Pulmonary artery endothelial cell (primary cell): ENCODE measurements at regions not wholly inside any gene's neighbourhood (a gene's known extent, or its start where the extent isn't known, plus 50 kb on each side); places are given as distances from the start of the nearest gene placed in this dataset.
A peak's percentile ranks its signal among the peaks of the same experiment; 100 is the strongest.
"Not testable (repeated sequence)": the region's sequence is repeated elsewhere in the genome, so short reads cannot be mapped to it uniquely, and the experiment has no call there.

Source experiments
- DNase-seq: peaks from one replicate; pipeline ENCODE4 v3.0.0-alpha.2; 2011; ENCODE audit warnings: low read depth, low spot score

DNA sequence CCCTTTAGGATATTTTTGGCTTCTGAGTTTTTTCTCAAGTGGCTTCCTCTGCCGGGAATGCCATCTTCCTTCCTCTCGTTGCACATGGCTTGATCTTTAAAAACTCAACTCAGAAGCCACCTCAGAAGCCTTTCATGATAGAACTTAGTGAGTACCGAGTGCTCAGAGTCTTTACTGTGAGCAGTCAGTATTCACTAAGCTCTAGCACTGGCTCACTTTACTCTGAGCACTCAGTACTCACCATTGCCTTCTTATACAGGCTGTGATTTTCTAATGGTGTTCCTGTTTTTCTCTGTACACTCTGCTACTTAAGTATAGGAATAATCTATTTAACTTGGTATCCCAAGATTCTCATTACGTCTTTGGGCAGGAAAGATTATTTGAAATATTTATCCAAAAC lies 116.2 kb downstream of the PFDN4 start:
- DNase-seq, result no peak

DNA sequence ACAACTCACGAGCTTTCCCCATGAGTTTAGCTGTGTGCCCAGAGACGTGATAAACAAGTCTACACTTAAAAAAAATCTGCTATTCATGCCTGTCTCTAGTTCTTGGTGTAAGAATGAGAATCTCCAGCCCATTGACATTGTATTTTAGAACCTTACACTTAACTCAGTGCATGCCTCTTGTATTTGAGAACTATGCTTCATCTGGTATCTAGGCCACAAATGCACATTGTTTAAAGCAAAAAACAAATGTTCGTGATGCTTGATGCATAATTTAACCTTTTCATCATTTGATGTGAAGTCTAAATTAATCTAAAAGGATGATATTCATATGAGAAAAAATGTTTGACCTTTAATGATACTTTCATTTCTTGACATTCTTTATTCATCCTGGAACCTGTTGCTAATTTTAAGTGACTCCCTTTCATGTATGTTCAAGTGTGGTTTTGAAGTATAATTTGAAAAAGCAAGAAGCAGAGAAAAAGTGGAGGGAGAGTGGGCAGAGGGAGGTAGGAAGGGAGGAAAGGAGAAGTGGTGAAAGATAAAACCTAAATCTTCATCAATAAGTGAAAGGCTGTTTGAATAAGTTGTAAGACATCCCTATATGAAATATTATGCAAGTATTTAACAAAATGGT lies 116.9 kb downstream of the PFDN4 start:
- no peak for DNase-seq

DNA sequence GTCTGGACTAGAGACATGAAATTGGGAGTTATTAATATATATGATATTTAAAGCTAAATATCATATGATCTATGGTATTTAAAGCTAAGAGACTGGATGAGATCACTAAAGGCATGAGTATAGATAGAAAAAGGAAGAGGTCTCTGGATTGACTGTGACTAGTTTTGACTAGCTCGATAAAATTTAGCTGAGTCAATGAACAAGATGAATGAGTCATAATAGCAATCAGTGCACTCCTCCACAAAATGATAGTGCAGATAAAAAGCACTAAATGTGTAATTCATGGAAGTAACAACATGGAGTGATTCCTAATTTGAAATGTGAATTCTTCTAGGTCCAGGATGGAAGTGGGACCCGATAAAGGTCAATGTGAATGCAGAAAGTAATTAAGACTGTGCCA lies 127.4 kb downstream of the PFDN4 start:
- DNase-seq, result no peak

DNA sequence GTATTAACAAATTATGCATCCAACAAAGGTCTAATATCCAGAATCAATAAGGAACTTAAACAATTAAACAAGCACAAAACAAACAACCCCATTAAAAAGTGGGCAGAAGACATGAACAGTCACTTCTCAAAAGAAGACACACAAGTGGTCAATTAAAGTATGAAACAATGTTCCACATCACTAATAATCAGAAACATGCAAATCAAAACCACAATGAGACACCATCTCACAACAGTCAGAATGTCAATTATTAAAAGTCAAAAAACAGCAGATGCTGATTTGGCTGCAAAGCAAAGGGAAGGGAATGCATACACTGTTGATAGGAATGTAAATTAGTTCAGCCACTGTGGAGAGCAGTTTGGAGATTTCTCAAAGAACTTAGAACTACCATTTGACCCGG lies 129.3 kb downstream of the PFDN4 start:
- no peak for DNase-seq

DNA sequence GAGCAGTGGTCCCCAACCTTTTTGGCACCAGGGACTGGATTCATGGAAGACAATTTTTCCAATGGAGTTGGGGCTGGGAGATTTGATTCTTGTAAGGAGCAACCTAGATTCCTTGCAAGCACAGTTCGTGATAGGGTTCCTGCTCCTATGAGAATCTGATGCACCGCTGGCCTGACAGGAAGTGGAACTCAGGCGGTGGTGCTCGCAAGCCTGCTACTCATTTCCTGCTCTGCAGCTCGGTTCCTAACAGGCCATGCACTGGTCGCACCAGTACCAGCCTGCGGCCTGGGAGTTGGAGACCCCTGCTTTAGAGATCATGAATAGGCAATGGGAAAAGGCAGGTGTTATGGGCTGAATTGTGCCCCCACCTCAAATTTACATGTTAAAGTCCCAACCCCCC lies 131.2 kb downstream of the PFDN4 start:
- DNase-seq, result peak; percentile 30

DNA sequence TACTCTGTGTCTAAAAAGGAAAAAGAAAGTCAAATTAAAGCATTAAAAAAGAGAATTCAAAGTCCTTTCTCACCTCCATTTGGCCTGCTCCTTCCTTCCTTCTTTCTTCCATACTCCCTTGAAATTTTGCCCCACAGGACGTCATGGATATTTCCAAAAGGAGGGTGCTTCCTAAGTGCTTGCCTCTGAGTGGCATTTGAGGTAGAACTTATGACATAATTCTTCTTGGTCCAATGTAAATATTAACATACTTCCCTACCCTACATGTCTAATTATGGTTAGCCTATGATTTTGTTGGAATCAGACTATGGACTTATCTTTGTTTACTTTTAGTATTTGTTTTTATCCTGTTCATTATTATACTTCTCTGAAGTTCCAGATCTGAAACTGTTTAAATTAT lies 132.3 kb downstream of the PFDN4 start:
- no peak for DNase-seq

DNA sequence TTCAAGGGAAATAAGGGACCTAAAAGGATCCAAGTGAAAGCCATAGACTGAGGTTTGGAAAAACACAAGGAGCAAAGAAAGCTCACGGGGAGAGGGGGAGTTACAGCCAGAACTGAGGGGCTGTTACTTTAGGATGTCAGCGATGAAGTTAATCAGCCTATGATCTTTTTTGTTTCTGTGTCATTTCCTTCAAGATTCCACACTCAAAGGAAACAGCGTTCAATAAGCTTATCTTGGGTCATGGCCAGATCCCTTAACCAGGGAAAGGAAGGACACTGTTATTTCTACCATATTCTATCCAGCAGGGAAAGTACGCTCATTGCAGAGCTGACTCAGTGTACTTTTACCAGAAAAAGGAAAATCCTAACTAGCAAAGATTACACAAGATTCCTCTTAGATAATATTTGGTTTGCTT lies 132.8 kb downstream of the PFDN4 start:
- peak; percentile 81 for DNase-seq

DNA sequence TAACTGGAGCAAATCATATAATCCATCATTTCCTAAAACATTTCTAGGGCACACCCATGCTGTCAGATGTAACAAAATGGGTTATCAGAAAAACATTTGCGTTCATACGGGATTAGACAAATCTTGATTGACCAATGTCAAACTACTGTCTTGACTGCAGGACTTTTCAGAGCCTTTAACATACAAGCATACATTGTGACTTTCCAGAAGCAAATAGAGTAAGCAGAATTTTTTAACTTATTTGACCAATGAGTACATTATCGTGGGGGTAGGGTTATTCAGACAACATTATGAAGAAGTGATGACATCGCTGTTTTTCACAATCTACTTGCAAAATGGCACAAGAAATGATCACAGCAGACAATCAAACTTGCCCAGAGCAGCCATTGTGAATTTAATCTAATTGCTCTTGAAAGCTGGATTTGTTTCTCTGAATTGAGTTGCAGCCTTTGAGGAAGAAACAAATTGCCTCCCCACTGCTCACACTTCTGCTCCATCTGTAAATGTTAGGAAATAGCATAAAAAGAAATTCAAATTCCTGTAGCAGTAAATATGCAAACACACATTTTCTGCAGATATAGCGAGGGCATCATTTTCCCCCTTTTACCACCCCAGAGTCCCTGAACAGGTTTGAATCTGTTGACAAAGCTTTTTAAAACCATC lies 133.0 kb upstream of the DOK5 start:
- no peak for DNase-seq

DNA sequence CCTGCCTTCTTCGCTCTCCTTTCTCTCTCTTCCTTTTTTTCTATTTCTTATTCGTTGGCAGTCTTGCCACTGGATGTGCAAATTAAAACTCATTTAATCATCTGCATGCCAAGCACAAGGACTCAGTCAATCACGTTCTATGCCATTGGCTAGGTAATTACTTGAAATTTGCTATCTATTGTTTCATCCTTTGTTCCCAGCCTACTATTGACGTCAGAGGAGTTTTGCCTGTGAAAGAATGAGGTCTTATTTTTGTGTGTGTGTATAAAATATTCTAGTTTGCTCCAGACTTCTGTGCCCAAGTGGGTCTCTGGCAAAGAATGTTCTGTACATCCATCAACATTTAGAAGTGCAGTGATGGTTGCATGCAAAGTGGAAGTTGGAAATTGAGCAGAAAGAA lies 132.3 kb upstream of the DOK5 start:
- no peak for DNase-seq

DNA sequence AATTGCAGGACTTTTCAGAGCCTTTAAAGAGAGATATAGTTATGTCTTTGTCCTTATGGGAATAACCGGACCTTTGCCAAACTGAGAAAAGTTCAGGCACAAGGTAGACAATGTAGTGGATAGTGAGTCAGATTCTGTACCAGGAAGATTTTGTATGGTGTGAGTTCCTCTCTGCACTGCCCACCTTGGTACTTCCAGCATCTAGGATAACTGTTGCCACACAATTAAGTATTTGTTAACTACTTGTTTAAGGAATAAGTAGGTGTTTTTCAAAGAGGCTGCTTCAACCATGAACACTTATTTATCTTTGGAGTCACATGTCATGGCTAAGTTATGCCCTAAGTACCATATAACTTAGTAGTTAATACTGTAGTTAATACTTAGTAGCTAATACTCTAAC lies 131.8 kb upstream of the DOK5 start:
- DNase-seq, result no peak

DNA sequence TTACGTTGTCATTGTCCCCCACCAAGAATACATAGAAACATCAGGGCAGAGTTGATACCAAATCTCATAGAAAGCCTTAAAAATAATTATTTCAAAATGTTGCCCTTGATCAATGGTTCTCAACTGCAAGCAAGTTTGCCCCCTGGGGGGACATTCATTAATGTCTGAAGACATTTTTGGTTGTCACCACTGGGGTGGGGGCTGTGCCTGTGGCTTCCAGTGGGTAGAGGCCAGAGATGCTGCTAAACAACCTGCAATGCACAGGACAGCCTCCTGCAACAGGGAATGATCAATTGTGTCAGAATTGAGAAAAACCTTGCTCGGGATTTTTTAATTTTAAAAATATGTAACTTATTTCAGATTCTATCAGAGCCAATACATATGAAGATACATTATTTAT lies 130.6 kb upstream of the DOK5 start:
- no peak for DNase-seq

DNA sequence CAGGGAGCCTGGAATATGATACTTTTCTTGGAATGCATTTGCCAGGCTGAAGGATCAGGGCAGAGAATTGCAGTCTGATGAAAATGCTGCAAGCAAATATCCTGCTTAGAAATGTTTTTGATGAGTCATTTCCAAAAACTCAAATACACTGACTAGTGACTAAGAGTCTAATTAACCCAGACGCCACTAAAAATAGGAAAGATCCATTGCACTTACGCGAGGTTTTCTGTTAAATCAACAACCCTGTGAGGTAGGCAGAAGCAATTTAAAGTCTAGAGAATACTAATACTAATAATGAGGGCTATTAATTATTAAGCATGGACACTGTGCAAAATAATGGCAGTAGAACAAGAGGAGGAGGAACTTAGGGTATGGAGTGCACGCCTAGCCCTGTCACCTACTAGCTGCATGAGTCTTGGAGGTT lies 130.1 kb upstream of the DOK5 start:
- peak; percentile 27 for DNase-seq

DNA sequence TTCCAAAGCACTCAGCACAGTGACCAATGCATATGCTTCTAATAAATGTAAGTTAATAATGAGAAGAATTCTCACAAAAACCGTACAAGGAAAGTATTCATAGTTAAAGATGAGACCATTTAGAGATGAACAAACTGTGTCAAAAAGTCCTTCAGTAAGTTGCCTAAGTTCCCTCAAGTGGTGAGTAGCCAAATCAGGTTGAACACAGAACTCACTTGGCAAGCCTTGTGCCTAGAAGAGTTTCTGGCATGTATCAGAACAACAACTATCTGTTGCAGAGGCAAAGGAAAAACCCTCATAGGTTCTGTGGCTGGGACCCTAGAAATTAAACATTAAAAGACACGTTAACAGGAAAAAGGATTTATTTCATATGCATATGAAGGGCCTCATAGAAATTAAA lies 129.6 kb upstream of the DOK5 start:
- no peak for DNase-seq

DNA sequence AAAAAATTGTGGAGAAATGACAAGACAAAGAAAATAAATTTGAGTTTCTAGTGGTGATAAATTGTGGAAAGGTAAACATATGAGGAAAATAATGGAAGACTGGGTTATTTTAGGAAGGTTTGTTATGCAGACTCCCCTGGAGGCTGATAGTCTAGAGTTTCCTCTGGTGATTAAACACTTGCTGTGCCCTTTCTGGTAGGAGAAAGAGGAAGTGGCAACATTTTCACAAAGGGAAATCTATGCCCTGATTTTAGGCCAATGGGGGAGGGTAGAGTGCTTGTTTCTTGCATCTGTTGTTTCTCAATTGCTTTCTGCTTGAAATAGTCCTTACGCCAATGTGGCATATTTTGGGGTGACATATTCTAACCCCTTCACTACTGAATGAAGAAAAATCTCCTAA lies 129.1 kb upstream of the DOK5 start:
- no peak for DNase-seq

DNA sequence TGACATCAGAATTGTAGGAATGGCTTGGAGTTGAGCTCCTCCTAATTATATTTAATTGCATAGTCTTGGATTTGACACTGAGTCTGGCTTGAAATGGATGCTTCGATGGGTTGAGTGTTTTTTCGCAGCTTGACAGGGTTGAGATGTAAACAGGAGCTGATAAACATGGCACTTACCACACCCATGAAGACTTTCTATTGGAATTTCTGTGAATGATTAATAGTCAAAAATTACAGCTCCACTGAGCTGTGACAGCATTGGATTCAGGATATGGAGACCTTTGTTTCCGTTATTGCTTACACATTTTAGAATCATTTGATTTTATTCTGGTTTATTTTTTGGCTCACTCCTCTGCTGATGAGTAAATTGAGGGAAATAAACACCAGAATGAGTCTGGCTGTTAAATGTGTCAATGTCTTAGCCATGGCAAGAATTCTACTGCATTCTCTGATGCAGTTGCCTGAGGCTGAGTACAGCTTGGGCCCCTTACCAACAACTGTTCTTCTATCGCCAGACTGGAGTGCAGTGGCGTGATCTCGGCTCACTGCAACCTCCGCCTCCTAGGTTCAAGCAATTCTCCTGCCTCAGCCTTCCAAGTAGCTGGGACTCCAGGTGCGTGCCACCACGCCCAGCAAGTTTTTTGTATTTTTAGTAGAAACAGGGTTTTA lies 128.1 kb upstream of the DOK5 start:
- DNase-seq, result no peak

DNA sequence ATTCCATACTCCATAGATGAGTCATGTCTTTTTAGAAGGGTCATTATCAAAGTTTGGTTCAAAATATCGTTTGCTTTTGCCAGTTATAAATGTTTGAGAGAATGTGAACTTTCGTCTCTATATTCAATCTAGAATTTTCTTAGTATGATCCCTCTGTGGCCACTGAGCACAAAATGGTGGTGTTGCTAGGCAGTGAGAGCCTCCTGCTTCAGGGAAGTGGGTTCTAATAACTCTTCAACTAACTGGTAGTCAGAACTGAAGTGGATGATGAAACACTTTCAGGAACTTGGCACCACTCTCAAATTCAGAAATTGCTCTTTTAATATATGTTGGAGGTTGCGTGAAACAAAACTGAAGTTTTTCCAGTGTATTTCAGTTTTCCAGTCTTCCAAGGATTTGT lies 125.0 kb upstream of the DOK5 start:
- DNase-seq, result no peak

DNA sequence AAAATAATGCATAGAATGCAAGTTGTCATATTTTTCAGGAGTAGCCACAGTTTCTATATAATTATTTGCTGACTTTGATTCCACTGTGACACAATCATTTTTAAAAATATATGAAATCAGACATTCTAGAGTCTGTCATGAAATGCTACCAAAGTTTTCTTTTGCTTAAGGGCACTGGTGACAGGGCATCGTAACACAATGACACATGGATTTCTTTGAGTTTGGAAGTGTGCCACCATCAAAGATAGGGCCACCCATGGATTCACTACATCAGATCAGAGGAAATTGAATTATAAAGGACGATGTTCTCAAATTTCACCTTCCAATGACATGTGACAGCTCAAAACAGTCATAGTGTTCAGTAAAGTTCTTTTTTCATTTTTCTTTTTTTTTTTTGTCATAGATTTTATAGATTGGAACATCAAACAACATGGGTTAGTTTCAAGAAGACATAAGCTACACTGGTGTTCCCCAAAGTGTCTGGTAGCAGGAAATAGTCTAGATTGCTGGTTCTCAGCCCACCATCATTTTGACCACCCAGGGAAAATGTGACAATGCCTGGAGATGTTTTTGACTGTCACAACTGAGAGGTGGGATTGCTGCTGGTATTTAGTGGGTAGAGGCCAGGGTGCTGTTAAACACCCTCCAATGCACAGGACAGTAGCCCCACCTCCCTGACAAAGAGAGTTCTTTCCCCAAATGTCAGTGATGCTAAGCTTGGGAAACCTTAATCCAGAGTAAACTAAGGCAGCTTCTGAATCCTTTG lies 123.8 kb upstream of the DOK5 start:
- DNase-seq, result no peak

DNA sequence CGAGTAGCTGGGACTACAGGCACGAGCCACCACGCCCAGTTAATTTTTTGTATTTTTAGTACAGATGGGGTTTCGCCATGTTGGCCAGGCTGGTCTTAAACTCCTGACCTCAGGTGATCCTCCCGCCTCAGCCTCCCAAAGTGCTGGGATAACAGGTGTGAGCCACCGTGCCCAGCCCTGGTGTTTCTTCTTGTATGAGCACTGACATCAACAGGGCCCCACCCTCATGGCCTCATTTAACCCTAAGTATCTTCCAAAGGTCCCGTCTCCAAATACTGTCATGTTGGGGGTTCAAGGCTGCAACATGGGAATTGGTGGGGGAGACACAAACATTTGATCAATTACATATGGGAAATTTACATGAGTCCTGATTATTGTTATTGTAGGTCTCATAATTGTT lies 122.9 kb upstream of the DOK5 start:
- not testable (repeated sequence) for DNase-seq

DNA sequence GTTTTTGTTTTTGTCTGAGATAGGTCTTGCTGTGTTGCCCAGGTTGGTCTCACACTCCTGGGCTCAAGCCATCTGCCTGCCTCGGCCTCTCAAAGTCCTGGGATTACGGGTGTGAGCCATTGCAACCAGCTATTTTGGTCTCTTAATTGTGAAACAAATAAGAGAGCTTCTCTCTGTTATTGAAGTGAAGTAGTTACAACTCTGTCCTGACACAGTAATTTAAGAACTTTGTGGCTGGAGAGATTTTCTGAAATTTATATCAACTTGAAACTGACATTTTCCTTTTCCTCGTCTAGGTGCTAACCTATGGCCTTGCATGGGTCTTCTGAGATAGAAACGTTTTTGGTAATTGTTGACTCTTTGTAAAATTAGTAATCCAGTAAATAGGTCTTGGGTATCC lies 122.1 kb upstream of the DOK5 start:
- no peak for DNase-seq

DNA sequence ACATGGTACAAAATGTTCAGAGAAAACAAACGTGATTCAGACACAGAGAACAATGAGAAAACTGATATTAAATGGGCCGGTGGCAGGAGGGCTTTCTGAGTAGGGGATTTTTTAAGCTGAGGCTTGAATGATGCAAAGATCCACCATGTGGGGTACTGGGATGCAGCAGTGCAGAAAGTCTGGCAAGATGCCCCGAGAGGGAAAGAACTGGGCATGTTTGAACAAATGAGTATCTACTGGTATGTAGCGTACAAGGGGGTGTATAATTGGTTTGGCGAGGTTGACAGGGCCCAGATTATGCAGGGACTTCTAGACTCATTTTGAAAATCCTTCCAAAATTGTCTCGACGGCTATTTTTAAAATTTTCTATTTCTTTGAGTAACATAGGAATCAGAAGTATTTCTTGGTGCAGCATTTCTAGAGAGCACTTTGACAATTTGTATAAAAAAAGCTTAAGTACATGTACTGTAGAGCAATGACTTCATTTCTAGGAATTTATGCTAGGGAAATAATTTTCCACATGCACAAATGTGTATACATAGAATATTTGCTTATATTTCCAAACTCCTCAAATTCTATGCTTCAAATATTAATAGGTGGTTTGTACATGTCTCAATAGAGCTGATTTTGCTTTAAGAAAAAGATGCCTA lies 119.6 kb upstream of the DOK5 start:
- no peak for DNase-seq

DNA sequence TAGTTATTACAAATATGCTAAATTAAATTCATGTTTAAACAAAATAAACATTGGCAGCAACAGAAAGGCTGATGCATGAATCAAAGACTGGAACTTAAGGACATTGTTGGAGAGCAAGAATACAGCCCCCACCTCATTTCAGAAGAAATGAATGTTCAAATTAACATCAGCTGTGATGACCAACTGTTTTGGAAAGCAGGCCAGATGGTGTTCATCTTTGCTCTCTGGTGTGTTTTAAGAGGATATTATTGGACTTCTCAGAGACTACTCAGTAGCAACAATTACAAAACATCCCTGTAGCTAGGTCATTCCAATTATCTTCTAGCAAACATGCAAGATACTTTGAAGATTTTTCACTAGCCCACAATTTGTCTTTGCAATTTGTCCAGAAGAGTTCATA lies 118.6 kb upstream of the DOK5 start:
- DNase-seq, result no peak

DNA sequence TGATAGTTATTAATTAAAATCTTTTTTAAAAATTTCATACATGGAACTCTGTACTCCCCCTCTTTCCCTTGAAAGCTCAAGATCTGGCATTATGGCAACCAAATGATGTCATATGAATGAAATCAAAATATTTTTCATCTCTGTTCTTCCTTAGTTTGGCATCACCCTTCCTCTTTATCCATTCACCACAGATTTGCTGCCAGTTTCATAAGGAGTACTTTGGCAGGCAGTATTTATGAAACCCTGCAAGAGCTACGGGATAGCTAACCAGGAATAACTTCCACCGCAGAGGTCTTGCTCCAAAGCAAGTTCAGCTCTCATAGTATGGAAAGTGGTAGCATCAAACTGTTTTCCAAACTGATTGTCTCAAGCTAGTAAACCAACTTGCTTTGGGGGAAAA lies 113.9 kb upstream of the DOK5 start:
- DNase-seq, result no peak
